Uterus (tissue), 3 donors: ENCODE measurements at regions not wholly inside any gene's neighbourhood (a gene's known extent, or its start where the extent isn't known, plus 50 kb on each side); places are given as distances from the start of the nearest gene placed in this dataset.

Experiments used
- DNase-seq, 2 donors: peaks; one replicate each; pipeline ENCODE4 v3.0.0-alpha.2; 2019 to 2020
- H3K27ac ChIP-seq, 2 donors: fragments of 200-600 bp; sonication (generic); 1 replicate in 1 of 2; 2 replicates in 1 of 2; pipeline ENCODE4 v1.5.1; 2016 to 2018
- H3K27me3 ChIP-seq, 2 donors: fragments of 200-600 bp; sonication (generic); one replicate each; pipeline ENCODE4 v1.5.1; 2018 to 2019; ENCODE audit warnings: control low read depth in 1 of 2
- H3K36me3 ChIP-seq, 2 donors: fragments of 200-600 bp; sonication (generic); one replicate each; pipeline ENCODE4 v1.5.1; 2019; ENCODE audit warnings: control low read depth in 1 of 2
- H3K4me1 ChIP-seq, 2 donors: fragments of 200-600 bp; sonication (generic); one replicate each; pipeline ENCODE4 v1.5.1; 2018 to 2019; ENCODE audit warnings: control low read depth in 1 of 2
- H3K4me3 ChIP-seq, 2 donors: fragments of 200-600 bp; sonication (generic); 1 replicate in 1 of 2; 2 replicates in 1 of 2; pipeline ENCODE4 v1.5.1; 2018 to 2019; ENCODE audit warnings: mild to moderate bottlenecking in 1 of 2
- H3K9me3 ChIP-seq, 2 donors: fragments of 200-600 bp; sonication (generic); one replicate each; pipeline ENCODE4 v1.5.1; 2019; ENCODE audit warnings: control low read depth in 1 of 2
- CTCF ChIP-seq, 4 experiments: fragments of 200-600 bp in 2 of 4; fragments of 450-650 bp in 2 of 4; sonication (generic) in 2 of 4; IDR thresholded peaks; one replicate each; pipeline ENCODE4 v1.5.1; 2016 to 2019; ENCODE audit warnings: antibody characterized with exemption in 4 of 4, mild to moderate bottlenecking in 2 of 4, moderate library complexity in 1 of 4
- POLR2A ChIP-seq, 2 donors: fragments of 450-650 bp; IDR thresholded peaks; one replicate each; pipeline ENCODE4 v1.6.1; 2016; ENCODE audit warnings: antibody characterized with exemption in 2 of 2, mild to moderate bottlenecking in 1 of 2, moderate library complexity in 1 of 2
- intact Hi-C: fragments of 100-400 bp; cut with DNase I; formaldehyde crosslinking; loops from one replicate; pipeline ENCODE4 v1.15.1; 2023; ENCODE audit warnings: low total_unique reads
- donor health status: DM: yes; HTN: yes; CAD: no.

- intact Hi-C loops: no loop called here
- H3K27me3 ChIP-seq: no peaks in the 10 kb centered on the region
- H3K36me3 ChIP-seq: no peaks in the 10 kb centered on the region
- no peak overlapping the region for H3K27ac ChIP-seq
- TF ChIP-seq CTCF (IDR thresholded peaks at IDR 0.05) (no peak), POLR2A (IDR thresholded peaks at IDR 0.05) (no peak)
- DNase-seq: no peak
- no peaks in the 10 kb centered on the region for H3K9me3 ChIP-seq
- no peaks in the 10 kb centered on the region for H3K4me1 ChIP-seq
- no peak overlapping the region for H3K4me3 ChIP-seq
Measured at GRCh38 chr9:14442956-14443355, 129.0 kb upstream of the NFIB start.

- Histone ChIP-seq H3K4me3 (no peak overlapping the region), H3K27me3 (no peaks in the 10 kb centered on the region), H3K36me3 (no peaks in the 10 kb centered on the region), H3K9me3 (no peaks in the 10 kb centered on the region), H3K27ac (no peak overlapping the region), H3K4me1 (no peaks in the 10 kb centered on the region)
- no peak for TF ChIP-seq CTCF (IDR thresholded peaks at IDR 0.05)
- no peak for TF ChIP-seq POLR2A (IDR thresholded peaks at IDR 0.05)
- DNase-seq: no peak
- intact Hi-C loops: no loop called here
Measured at GRCh38 chr9:14441976-14442651, 128.2 kb upstream of the NFIB start.

GRCh38 chr9:14441115-14441514, 127.2 kb upstream of the NFIB start:
- H3K4me3 ChIP-seq: no peak overlapping the region
- DNase-seq: no peak
- no peak overlapping the region for H3K27ac ChIP-seq
- no peaks in the 10 kb centered on the region for H3K36me3 ChIP-seq
- TF ChIP-seq CTCF (IDR thresholded peaks at IDR 0.05): no peak
- TF ChIP-seq POLR2A (IDR thresholded peaks at IDR 0.05): no peak
- H3K4me1 ChIP-seq: no peaks in the 10 kb centered on the region
- H3K27me3 ChIP-seq: no peaks in the 10 kb centered on the region
- no peaks in the 10 kb centered on the region for H3K9me3 ChIP-seq
- intact Hi-C loops: no loop called here

- Histone ChIP-seq H3K9me3 (no peaks in the 10 kb centered on the region), H3K4me3 (no peak overlapping the region), H3K27me3 (no peaks in the 10 kb centered on the region), H3K27ac (no peak overlapping the region), H3K4me1 (no peaks in the 10 kb centered on the region), H3K36me3 (no peaks in the 10 kb centered on the region)
- intact Hi-C loops: no loop called here
- no peak for DNase-seq
- no peak for TF ChIP-seq CTCF (IDR thresholded peaks at IDR 0.05)
Measured at GRCh38 chr9:14440062-14440461, 126.1 kb upstream of the NFIB start.

- no peak for DNase-seq
- Histone ChIP-seq H3K4me1 (no peaks in the 10 kb centered on the region), H3K4me3 (no peak overlapping the region), H3K9me3 (no peaks in the 10 kb centered on the region), H3K36me3 (no peaks in the 10 kb centered on the region), H3K27ac (no peak overlapping the region), H3K27me3 (no peaks in the 10 kb centered on the region)
- intact Hi-C loops: no loop called here
- TF ChIP-seq POLR2A (IDR thresholded peaks at IDR 0.05) (no peak), CTCF (IDR thresholded peaks at IDR 0.05) (no peak)
Measured at GRCh38 chr9:14439555-14439954, 125.6 kb upstream of the NFIB start.
